ENCODE measurements at regions not wholly inside any gene's neighbourhood (a gene's known extent, or its start where the extent isn't known, plus 50 kb on each side); places are given as distances from the start of the nearest gene placed in this dataset.

DNA sequence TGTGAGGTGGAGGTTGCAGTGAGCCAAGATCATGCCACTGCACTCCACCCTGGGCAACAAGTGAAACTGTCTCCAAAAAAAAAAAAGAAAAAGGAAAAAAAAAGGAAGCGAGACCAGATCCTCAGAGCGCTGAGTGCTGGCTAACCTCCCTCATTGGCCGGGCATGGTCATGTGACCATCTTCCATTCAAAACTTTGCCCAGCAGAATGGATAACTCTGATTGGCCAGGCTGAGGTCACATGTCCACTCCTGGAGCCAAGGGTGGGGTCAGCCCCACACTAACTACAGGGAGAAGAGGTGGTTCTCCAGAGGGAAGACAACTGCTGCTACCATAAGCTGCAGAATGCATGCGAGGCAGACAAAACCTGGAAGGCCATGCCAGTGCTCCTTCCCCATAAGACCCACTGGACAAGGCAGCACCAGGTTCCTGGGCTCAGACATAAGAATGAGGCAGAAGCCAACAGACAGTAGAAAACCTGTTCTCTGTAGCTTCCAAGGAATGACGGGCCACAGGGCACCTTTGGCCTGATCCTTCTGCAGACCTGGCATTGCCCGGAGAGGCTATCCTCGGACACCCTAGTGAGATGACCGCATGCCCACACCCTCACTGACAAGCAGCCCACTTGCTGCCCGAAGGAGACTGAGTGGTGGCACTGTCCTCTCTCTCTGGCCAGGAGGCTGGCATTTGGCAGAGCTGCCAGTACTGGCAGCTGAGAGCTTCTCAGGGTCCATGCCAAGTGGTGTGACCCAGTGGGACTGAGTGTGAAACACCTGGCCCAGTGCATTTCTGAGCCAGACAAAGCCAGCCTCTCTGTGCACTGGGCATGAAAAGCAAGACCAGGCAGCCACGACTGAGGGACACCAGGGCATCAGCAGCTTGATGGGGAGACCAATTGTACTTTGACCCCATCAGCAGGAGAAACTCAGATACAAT lies 311.9 kb upstream of the SULF2 start:
- no peak for DNase-seq

DNA sequence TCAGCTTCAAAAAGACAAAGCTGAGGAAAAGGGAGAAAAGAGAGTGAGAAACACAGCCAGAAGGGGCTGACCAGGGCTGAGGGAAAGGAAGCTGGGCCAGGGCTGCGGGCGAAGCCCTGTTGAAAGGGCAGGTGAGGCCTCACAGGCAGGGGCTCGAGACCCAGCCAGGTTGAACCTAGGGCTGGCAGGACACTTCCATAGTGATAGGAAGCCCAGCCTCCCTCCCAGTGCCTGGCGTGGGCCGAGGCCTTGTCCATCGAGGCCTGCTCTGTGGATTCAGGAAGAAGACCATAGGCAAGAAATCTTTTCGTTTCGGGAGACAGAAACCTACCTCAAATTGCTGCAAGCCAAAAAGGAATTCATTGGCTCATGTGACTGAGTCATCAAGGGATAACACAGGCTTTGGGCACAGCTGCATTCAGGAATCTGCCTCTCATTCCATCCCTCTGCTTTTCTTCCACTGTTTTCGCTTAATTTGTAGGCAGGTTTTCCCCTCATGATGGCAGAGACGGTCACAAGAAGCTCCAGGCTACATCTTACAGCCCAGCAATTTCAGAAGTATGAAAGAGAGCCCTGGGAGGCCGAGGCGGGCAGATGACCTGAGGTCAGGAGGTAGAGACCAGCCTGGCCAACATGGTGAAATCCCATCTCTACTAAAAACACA lies 311.1 kb upstream of the SULF2 start:
- no peak for DNase-seq

DNA sequence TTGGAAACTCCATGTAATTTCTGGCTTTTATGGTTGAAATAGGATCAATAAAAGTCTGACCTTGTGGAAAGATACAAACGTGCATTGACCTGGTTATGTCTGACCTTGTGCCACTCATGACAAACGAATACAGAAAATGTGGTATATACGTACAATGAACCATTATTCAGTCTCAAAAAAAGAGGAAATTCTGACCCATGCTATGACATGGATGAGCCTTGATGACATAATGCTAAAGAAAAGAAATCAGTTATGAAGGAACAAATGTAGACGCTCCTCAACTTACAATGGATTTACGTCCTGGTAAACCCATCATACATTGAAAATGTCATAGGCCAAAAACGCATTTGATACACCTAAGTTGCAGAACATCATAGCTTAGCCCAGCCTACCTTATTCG lies 309.7 kb upstream of the SULF2 start:
- DNase-seq: no peak

DNA sequence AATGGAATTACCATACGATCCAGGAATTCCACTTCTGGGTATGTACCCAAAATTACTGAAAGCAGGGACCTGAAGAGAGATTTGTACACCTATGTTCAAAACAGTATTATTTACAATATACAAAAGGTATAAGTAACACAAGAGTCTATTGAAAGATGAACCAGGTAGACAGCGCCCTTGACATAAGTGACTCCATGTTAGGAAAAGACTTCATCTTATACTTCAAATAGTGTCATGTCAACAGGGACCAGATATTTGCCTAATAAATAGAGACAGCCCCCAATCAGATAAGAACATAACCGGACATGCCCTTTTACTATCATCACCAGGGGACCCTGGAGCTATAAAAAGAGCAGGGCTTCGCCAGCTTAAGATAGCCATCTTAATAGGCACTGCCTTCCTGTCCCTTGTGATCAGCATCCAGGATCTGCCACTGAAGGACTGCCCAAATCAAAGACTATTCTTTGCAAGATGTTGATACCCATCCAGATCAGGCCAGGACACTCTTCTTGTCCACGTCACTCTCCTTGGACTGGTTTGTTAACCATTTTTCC lies 309.0 kb upstream of the SULF2 start:
- DNase-seq: no peak

DNA sequence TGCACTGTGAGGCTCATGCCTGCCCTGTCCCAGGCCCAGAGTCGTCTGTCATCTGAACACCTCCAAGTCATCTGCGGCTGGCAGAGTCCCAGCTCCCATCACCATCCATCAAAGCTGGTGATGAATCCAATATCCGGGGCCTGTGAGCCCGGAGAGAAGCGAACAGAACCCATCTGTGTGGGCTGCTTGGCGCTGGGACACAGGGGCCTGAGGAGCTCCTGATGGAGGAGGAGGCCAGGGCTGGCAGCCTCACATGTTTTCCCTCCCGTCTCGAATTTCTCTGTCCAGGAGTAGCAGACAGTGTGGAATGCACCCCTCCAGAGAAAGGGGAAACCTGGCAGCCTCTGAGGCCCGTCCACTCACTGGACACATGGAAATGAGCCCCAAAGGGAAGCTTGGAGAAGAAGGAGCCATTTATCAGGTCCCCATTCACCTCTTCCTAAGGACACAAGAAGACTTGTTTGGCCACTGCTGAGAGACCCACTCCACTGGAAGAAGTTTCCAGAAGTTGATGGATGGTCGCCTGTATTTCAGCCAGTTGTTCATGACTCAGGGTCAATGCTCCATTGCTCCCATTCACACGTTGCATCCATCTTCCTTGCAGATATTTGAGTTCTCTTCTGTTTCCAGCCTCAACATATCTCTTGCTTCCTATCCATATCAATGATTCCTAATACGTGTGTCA lies 307.5 kb upstream of the SULF2 start:
- DNase-seq: no peak

DNA sequence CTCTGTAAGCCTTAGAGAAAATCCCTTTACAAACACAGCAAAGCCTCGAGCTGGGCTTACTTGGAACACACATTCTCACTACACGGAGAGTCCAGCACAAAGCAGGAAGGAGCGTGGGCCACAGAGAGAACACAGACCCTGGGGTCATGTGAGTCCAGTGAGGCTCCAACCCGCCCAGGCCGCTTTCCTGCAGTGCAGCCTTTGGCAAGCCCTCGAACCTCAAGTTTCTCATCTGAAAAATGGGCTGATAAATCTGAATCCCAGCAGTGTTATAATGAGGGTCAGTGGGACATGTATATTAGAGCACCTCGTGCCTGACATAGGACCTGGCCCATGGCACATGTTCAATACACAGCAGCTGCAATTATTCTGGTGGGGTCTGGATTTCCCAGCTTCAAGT lies 305.5 kb upstream of the SULF2 start:
- DNase-seq: no peak

DNA sequence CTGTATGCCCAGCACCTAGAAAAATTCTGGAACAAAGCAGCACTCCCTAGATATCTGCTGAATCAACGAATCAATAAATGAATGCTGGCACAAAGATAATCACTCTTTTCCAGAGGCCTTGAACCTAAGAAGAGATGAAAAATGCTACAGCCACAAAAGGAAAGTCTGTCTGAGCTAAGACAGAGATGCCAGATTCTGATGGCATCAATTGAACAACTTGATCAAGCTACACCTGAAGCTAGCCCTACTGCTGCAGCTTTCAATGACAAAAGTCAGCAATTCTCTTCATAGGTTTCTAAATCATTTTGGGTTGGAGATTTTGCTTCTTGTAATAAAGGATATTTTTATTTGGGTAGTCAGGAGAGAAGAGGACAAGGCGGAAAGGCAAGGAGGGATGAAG lies 305.0 kb upstream of the SULF2 start:
- DNase-seq: no peak

DNA sequence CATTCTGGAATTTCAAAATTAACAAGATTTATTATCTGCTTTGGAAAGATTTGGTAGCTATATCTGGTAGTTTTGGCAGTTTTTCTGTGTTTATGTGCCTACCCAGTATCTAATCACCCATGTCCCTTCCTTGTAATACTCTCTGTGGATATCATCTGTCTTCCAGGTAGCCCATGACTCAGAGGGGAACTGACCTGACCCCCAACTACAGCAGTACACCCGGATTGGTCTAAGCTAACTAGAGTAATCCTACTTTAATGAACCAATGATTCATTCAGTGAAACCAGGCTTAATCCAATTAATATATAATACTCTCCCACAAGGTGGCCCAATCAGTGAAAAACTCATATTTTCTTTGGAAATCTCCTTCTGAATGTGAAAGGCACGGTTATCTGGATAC lies 295.3 kb upstream of the SULF2 start:
- DNase-seq: no peak

DNA sequence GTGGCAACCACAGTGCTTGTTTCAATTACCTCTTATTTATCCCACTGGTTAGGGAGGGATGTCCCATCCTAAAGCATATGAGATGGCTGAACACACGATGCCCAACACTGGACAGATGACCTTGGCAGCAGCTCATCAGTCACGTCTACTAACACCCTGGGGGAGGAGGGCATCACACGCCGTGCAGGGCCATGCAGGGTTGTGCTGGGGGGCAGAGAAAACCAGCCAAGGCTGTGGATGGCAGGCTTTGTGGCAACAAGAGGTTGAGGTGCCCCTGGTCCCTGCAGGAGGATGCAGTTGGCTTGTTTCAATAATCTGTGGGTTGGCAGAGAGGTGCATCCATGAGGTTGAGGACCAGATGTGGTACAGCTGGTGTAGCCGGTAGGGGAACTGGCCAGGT lies 293.7 kb upstream of the SULF2 start:
- no peak for DNase-seq

DNA sequence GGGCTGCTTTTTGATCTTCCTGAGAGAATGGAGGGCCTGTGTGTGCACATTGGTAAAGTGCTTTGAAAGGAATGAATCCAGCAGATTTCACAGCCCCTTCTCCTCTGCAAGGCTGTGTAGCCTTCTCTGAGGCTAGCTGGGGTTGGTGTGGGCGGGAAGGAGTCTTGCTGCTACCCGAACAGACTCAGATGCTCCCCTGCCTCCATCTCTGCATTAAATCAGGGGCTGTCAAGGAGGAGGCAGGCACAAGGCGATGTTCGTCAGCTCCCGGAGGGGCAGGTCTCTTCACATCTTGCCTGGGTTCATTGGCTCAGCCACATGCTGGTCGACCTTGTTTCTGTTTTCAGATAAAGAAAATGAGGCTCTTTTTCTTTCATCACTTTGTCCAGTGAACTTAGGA lies 291.5 kb upstream of the SULF2 start:
- DNase-seq: no peak

DNA sequence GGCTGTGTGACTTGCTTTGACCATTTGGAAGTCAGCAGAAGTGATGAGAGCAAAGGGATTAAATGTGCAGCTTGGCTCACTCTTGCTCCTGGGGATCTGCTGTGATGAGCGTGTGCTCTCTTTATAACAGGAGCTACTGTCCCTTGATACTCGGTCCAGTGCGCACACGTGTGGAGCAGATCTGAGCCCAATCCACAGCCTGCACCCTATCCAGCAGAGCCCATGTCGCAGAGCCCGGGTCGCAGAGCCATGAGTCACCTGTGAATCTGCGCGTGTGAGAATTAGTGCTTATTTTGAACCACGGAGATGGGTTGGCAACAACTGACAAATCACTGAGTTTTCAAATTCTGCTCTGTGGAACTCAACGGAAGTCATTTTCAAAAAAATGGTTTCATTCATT lies 291.0 kb upstream of the SULF2 start:
- DNase-seq: no peak

DNA sequence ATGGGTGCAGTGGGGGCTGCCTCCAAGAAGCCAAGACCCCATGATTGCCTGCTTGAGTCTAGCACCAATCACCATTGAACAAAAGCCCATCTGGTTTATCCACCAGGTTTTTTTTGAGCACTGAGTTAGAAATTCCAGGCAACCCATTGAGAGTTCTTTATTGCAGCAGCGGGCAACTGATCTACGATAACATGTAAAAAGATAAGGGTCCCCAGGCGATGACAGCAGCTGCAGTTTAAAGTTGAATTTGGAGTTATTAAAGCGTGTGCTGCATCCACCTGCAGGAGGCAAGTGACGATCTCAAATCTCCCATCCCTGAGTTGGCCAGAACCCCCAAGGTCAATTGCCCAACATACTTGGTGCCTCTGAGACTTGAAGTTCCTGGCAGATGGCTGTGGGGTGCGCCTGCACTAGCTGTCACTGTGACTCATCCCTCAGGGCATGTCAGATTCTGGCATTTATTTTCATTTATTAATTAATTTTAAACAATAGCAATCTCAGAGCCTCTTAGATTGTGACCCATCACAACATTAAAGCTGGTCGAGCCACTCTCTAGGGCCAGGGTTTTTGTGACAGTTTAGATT lies 290.4 kb upstream of the SULF2 start:
- DNase-seq: no peak

DNA sequence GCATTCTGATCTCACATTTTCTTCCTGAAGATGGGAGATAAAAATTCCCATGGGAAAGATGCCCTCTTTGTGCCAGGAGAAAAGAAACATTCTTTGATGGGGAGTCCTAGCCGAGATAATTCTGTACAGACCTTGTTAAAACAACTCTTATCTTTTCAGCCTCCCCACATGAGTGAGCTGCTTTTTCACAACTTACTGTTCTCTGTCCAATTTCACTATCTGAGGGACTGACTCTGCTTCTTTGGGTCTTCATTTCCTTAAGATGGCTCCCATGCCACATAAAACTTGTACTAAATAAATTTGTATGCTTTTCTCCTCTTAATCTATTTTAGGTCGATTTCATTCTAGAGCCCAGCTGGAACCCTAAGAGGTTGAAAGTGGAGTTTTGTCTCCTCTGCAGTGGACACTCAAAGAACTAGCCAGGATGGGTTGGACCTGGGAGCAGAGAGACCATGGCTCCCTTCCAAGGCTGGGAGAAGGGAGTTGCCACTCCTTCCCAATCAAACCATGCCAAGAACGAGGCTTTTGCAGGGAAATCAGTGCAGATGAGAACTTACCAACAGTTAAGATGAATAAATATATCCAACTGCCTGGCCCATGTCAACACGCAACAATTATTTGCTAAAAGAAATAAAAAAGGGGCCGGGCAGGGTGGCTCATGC lies 285.8 kb upstream of the SULF2 start:
- no peak for DNase-seq

DNA sequence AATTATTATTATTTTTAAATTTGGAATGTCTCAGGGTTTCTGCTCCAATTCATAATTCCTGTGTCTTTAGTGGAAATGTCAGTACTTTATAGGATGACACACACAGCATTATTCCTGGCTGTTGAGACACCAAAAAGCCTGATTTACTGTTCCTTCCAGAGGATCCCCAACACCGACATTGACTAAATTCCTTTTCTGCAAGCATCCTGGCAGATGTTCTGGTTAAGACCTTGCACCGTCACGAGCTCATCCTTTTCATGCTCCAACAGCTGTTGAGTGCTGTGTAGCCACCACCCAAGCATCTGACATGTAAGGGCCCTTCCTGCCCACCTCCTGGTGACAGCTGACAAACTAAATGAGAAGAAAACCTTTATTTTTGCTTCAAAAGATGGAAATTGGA lies 284.3 kb upstream of the SULF2 start:
- DNase-seq: peak; percentile 34

DNA sequence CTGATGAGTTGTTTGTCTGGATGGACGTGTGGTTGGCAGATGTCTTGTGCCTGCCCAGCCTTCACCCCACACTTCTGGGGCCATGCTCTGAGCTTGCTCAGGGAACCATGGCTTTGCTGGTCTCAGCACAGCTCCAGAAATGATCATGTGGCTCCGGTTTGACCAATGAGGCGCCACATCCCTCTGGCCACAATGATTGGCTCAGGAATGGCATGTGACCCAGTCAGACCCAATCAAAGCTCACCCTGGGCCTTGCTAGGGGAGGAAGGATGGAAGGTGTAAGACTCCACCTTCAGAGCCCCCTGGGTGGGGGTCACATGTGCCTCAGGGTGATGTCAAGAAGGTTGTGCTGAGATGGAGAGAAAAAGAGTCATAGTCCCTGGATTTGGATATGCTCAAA lies 281.6 kb upstream of the SULF2 start:
- DNase-seq: no peak

DNA sequence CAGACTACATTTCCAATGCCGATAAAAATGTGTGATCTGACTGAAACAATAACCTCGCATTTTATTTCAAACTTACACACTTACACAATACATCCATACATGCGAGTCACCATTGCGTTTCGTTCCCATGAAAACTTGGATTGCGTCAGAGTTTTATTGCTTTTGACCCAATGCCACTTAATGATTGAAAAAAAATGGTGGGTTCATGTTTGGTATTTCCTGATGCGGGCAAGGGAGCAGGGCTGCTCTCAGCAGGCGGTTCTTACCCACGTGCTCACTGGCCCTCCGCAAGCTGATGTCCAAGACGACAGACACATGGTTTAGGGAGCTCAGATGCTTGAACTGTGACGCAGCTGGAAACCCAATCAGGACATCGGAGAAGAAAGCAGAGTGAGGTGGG lies 281.0 kb upstream of the SULF2 start:
- no peak for DNase-seq

DNA sequence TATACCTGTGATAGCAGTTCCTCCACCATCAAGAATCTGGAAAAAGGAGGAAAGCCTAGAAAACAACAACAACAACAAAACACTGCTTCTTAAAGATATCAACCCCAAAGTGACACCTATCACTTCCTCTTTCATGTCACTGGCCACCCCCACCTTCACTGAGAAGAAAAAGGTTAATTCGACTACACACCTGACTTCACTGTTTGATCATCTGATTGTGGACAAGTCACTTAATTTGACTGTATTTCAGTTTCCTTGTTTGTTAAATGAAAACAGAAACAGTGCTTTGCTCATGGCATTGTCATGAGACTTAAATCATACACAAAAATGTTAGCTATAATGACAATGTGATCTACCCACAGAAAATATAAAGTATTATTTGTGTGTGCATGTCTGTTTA lies 280.6 kb upstream of the SULF2 start:
- no peak for DNase-seq

DNA sequence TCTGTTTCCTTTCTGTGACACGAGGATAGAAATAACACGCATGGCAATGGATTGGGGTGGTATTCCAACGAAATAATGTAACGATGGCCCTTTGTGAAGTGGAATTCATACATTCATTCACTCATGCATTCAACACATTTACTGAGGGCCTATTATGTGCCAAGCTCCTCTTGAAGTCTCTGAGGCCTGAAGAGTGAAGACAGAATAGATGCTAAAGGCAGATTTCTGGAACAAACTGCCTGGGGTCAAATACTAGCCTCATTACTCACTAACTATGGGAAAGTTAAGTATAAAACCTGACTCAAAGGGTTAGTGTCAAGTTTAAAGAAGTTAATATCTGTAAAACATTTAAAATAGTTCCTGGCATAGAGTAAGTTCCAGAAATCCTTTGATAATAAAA lies 279.6 kb upstream of the SULF2 start:
- DNase-seq: no peak

DNA sequence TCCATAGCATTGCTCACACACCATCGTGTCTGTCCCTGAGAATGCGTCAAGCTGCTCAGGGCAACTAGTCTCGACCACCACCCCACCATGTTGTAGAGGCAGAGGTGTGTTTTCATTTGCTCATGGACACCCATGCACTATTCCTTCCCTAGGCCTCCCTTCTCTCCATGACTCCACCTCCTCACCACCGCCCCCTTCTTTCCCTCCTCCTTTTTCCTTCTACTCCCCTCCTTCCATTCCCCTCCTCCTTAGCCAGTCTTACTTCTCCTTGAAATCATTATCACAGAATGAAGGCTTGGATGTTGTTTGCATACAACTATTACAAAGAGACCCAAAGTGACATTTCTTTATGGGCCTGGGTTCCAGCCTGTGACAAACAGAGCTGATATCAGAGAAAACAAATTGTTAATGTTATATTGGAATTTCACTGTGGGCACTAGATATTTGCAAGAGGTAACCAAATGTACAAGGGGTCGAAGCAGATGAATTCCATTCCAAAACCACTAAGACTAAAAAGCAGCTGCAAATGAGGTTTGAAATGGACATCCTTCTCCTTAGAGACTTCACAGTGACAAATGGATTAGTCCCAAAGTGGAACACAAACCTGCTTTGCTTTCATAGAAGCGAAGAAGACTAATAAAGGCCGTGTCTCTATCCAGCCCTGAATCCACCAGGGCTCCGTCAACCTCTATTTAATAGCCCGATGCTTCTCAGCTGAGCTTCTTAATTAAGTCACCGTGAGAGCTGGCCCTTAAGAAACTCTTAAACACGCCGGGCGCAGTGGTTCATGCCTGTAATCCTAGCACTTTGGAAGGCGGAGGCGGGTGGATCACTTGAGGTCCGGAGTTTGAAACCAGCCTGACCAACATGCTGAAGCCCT lies 275.8 kb upstream of the SULF2 start:
- no peak for DNase-seq

DNA sequence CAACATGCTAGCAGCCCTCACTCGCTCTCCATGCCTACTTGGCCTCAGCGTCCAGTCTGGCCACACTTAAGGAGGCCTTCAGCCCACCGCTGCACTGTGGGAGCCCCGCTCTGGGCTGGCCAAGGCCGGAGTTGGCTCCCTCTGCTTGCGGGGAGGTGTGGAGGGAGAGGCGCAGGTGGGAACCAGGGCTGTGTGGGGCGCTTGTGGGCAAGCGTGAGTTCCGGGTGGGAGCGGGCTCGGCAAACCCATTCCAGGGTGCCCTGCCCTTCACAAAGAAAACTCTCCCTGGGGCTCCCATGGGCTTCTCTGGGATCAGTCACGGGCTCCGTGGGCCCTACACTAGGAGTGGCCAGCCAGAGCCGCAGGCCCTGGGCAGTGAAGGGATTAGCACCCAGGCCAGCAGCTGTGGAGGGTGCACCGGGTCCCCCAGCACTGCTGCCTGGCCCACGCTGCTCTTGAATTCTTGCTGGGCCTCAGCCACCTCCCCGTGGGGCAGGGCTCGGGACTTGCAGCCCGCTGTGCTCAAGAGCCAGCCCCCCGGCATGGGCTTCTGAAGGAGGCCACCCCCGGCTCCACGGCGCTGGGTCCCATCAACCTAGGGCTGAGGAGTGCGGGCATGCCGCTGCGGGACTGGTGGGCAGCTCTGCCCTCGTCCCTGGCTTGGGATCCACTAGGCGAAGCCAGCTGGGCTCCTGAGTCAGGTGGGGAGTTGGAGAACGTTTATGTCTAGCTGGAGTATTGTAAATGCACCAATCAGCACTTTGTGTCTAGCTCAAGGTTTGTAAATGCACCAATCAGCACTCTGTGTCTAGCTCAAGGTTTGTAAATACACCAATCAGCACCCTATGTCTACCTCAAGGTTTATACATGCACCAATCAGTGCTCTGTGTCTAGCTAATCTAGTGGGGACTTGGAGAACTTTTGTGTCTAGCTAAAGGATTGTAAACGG lies 273.6 kb upstream of the SULF2 start:
- DNase-seq: no peak
